Left ventricle myocardium inferior (tissue), 1 donor: ENCODE measurements at regions not wholly inside any gene's neighbourhood (a gene's known extent, or its start where the extent isn't known, plus 50 kb on each side); places are given as distances from the start of the nearest gene placed in this dataset.

Experiments used
- DNase-seq: peaks from one replicate; pipeline ENCODE4 v3.0.0-alpha.2; 2020
- H3K27ac ChIP-seq: fragments of 200-600 bp; replicated peaks from 2 replicates; pipeline ENCODE4 v1.8.0; 2021
- H3K27me3 ChIP-seq: fragments of 200-600 bp; 2 replicates; pipeline ENCODE4 v1.8.0; 2021; ENCODE audit warnings: low read depth
- H3K36me3 ChIP-seq: fragments of 200-600 bp; 2 replicates; pipeline ENCODE4 v1.8.0; 2021
- H3K4me1 ChIP-seq: fragments of 200-600 bp; 2 replicates; pipeline ENCODE4 v1.8.0; 2021
- H3K4me3 ChIP-seq: fragments of 200-600 bp; 2 replicates; pipeline ENCODE4 v1.8.0; 2021; ENCODE audit warnings: mild to moderate bottlenecking, moderate library complexity
- H3K9me3 ChIP-seq: fragments of 200-600 bp; replicated peaks from 2 replicates; pipeline ENCODE4 v1.8.0; 2021
- intact Hi-C: fragments of 100-400 bp; cut with micrococcal nuclease; formaldehyde crosslinking; loops from one replicate; pipeline ENCODE4 v1.11.0; 2022
- TF ChIP-seq, protein P1 (sequence below): fragments of 200-600 bp; IDR thresholded peaks from 2 replicates; pipeline ENCODE4 v1.8.0; 2021; ENCODE audit warnings: antibody characterized with exemption, mild to moderate bottlenecking, borderline replicate concordance
- donor health status: DM: no; HTN: yes; CAD: no; lungs with severe emphysema.

- intact Hi-C loops = no loop called here
- H3K4me1 ChIP-seq = no peaks in the 10 kb centered on the region
Measured at GRCh38 chr13:71979616-71980015, 112.6 kb upstream of the DACH1 start.

GRCh38 chr13:71977028-71977427, 110.0 kb upstream of the DACH1 start:
- Histone ChIP-seq H3K27me3 (no peaks in the 10 kb centered on the region), H3K9me3 (peaks cover 9% of the 10 kb centered on the region), H3K4me1 (no peaks in the 10 kb centered on the region), H3K36me3 (no peaks in the 10 kb centered on the region), H3K27ac (no peak overlapping the region), H3K4me3 (no peak overlapping the region)
- TF ChIP-seq, protein P1, sequence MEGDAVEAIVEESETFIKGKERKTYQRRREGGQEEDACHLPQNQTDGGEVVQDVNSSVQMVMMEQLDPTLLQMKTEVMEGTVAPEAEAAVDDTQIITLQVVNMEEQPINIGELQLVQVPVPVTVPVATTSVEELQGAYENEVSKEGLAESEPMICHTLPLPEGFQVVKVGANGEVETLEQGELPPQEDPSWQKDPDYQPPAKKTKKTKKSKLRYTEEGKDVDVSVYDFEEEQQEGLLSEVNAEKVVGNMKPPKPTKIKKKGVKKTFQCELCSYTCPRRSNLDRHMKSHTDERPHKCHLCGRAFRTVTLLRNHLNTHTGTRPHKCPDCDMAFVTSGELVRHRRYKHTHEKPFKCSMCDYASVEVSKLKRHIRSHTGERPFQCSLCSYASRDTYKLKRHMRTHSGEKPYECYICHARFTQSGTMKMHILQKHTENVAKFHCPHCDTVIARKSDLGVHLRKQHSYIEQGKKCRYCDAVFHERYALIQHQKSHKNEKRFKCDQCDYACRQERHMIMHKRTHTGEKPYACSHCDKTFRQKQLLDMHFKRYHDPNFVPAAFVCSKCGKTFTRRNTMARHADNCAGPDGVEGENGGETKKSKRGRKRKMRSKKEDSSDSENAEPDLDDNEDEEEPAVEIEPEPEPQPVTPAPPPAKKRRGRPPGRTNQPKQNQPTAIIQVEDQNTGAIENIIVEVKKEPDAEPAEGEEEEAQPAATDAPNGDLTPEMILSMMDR = no peak
- no peak for DNase-seq
- intact Hi-C loops = no loop called here

More at GRCh38 chr13:71979616-71980015, 112.6 kb upstream of the DACH1 start:
- no peak for DNase-seq
- H3K9me3 ChIP-seq = peaks cover 22% of the 10 kb centered on the region
- H3K27me3 ChIP-seq = no peaks in the 10 kb centered on the region
- TF ChIP-seq, protein P1 = no peak
- no peak overlapping the region for H3K4me3 ChIP-seq
- no peak overlapping the region for H3K27ac ChIP-seq
- no peaks in the 10 kb centered on the region for H3K36me3 ChIP-seq

- no peaks in the 10 kb centered on the region for H3K9me3 ChIP-seq
- H3K4me1 ChIP-seq = no peaks in the 10 kb centered on the region
- H3K4me3 ChIP-seq = no peak overlapping the region
- DNase-seq = no peak
- H3K27me3 ChIP-seq = no peaks in the 10 kb centered on the region
- intact Hi-C loops = no loop called here
- TF ChIP-seq, protein P1 = no peak
- no peak overlapping the region for H3K27ac ChIP-seq
- no peaks in the 10 kb centered on the region for H3K36me3 ChIP-seq
Measured at GRCh38 chr13:71967990-71968389, 101.0 kb upstream of the DACH1 start.

DNA sequence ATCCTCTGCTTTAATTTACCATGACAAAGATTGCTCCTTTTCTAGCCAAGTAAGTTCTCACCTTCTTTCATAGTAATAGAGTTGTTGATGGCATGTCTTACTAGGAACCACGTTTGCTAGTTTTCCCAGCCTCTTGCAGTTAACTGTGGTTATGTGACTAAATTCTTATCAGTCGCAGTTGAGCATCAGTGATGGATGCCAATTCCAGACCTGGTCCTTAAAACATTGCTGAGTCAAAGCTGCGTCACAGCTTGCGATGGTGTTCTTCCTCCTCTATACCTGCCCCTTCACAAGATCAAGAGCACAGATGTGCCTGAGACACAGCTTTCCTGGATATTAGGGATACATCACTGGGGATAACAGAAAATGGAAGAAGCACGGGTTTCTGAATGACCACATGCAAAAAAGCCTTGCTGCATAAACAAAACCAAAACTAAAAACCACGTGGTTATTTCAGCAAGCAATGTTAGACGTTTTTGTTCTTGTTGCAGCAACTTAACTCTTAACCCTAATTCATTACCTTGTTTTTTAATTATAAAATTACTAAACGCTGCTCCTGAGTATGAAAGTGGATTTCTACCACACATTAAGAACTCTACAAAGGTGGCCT, 97.6 kb upstream of the DACH1 start:
- H3K9me3 ChIP-seq = no peaks in the 10 kb centered on the region
- no peak for DNase-seq
- no peaks in the 10 kb centered on the region for H3K36me3 ChIP-seq
- H3K27me3 ChIP-seq = no peaks in the 10 kb centered on the region
- H3K4me1 ChIP-seq = no peaks in the 10 kb centered on the region
- H3K4me3 ChIP-seq = no peak overlapping the region
- H3K27ac ChIP-seq = no peak overlapping the region
- TF ChIP-seq, protein P1 = no peak
- intact Hi-C loops = no loop called here

DNA sequence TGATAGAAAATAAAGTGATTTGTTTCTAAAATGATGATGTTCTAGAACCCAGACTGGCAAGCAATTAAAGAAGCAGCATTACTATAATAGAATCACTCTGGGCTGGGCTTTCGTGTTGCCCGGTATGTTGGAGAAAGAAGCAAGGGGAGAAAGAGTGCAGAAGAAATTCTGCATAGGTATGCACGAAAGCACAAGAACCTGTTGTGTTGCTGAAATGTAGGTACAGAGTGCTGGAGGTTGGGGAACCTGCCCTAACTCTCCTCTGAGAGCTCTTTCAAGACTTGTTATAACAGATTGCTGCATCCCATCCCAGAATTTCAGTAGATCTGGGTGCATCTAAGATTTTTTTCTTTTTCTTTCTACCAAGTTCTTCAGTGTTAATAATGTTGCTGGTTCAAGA, 95.7 kb upstream of the DACH1 start:
- H3K27me3 ChIP-seq = no peaks in the 10 kb centered on the region

More for the DNA sequence above, 95.7 kb upstream of the DACH1 start:
- Histone ChIP-seq H3K4me3 (no peak overlapping the region), H3K4me1 (no peaks in the 10 kb centered on the region), H3K27ac (no peak overlapping the region), H3K9me3 (no peaks in the 10 kb centered on the region), H3K36me3 (no peaks in the 10 kb centered on the region)
- DNase-seq = no peak
- TF ChIP-seq, protein P1 = no peak
- intact Hi-C loops = no loop called here
